K562 (cell line): ENCODE measurements at regions not wholly inside any gene's neighbourhood (a gene's known extent, or its start where the extent isn't known, plus 50 kb on each side); places are given as distances from the start of the nearest gene placed in this dataset.

Source experiments
- ATAC-seq: fragments of 200-7000 bp; cut with Tn5 transposase; 3 replicates; pipeline ENCODE4 v1.9.1; 2020; ENCODE audit warnings: moderate library complexity
- BruUV-seq: library from RNA; stranded (reverse); fragments of 400-500 nt; replicated peaks from 2 replicates; lab custom pipeline; 2021; lab: Mats Ljungman, UMichigan
- CTCF ChIA-PET: fragments of 300-600 bp; formaldehyde crosslinking; extraction: SDS; loops from one replicate; lab custom pipeline; 2021; ENCODE audit warnings: low intra/inter-chr PET ratio; lab: Yijun Ruan, JAX
- POLR2A ChIA-PET: fragments of 300-600, 350-650 bp; sonication (Branson Sonifier 250); formaldehyde crosslinking; extraction: SDS; loops from one replicate; lab custom pipeline; 2021; ENCODE audit warnings: antibody characterized with exemption, inconsistent platforms; lab: Yijun Ruan, JAX
- DNase-seq, 4 experiments: peaks; one replicate each; pipeline versions ENCODE4 v3.0.0 to v3.0.0-alpha.2; 2011 to 2018; ENCODE audit warnings: low spot score in 3 of 4, mixed read lengths in 3 of 4; ENCODE audit errors: extremely low read depth in 1 of 4
- FAIRE-seq: peaks from 2 replicates; lab custom pipeline; 2011; peaks lifted over from hg19 to GRCh38; lab: Jason Lieb, UNC
- H2AFZ ChIP-seq: 2 replicates; pipeline ENCODE4 v1.6.0; 2011; ENCODE audit warnings: low read depth, low read length, control low read depth, inconsistent platforms
- H3K27ac ChIP-seq: fragments of 200-600 bp; 3 replicates; pipeline ENCODE4 v1.8.0; 2011; ENCODE audit warnings: low read depth, mild to moderate bottlenecking, control low read depth, inconsistent platforms, low read length, moderate library complexity, mixed read lengths; ENCODE audit errors: extremely low read depth
- H3K27me3 ChIP-seq, 2 experiments: fragments of 300-600 bp in 1 of 2; 2 replicates in 1 of 2; 3 replicates in 1 of 2; pipeline versions ENCODE4 v1.6.0 to v1.8.0; 2011; ENCODE audit warnings: inconsistent platforms in 2 of 2, low read length in 2 of 2, mild to moderate bottlenecking in 1 of 2, mixed read lengths in 1 of 2, moderate library complexity in 1 of 2; ENCODE audit not compliant: control insufficient read depth in 2 of 2, insufficient read depth in 2 of 2
- H3K36me3 ChIP-seq: fragments of 300-600 bp; 3 replicates; pipeline ENCODE4 v1.8.0; 2011; ENCODE audit warnings: mild to moderate bottlenecking, low read length, inconsistent platforms; ENCODE audit not compliant: control insufficient read depth, insufficient read depth
- H3K4me1 ChIP-seq, 2 experiments: fragments of 200-600 bp in 1 of 2; replicated peaks in 1 of 2; 2 replicates in 1 of 2; 3 replicates in 1 of 2; pipeline versions ENCODE4 v1.5.1 to v1.8.0; 2011; ENCODE audit warnings: inconsistent platforms in 2 of 2, low read length in 2 of 2, mild to moderate bottlenecking in 1 of 2, mixed read lengths in 1 of 2, moderate library complexity in 1 of 2; ENCODE audit not compliant: control insufficient read depth in 2 of 2, insufficient read depth in 2 of 2
- H3K4me2 ChIP-seq: 2 replicates; pipeline ENCODE4 v1.6.1; 2011; ENCODE audit warnings: low read length, control low read depth, inconsistent platforms, mixed read lengths; ENCODE audit not compliant: insufficient read depth
- H3K4me3 ChIP-seq: fragments of 200-600 bp; sonication (generic), shearing (Covaris generic); 2 replicates; pipeline ENCODE4 v1.5.1; 2016; ENCODE audit warnings: control low read depth, inconsistent platforms
- H3K79me2 ChIP-seq: fragments of 200-600 bp; 3 replicates; pipeline ENCODE4 v1.8.0; 2011; ENCODE audit warnings: low read length, inconsistent platforms; ENCODE audit not compliant: control insufficient read depth, insufficient read depth
- H3K9ac ChIP-seq, 2 experiments: 2 replicates each; pipeline versions ENCODE4 v1.6.0 to v1.6.1; 2011; ENCODE audit warnings: low read depth in 2 of 2, low read length in 2 of 2, control low read depth in 1 of 2, inconsistent platforms in 1 of 2, mild to moderate bottlenecking in 1 of 2, mixed read lengths in 1 of 2; ENCODE audit not compliant: insufficient read depth in 1 of 2
- H3K9me1 ChIP-seq: one replicate; pipeline ENCODE4 v1.6.0; 2011; ENCODE audit warnings: inconsistent platforms, mild to moderate bottlenecking, low read length, moderate library complexity; ENCODE audit not compliant: control insufficient read depth, insufficient read depth
- H3K9me3 ChIP-seq: replicated peaks from 2 replicates; pipeline ENCODE4 v1.5.1; 2011; ENCODE audit warnings: low read depth, low read length, inconsistent platforms; ENCODE audit not compliant: control insufficient read depth, insufficient read depth
- H4K20me1 ChIP-seq: replicated peaks from 2 replicates; pipeline ENCODE4 v1.6.1; 2011; ENCODE audit warnings: low read length, inconsistent platforms, mixed read lengths; ENCODE audit not compliant: control insufficient read depth, insufficient read depth
- CBX8 ChIP-seq: fragments of 200-600 bp; sonication (generic); IDR thresholded peaks from 2 replicates; pipeline ENCODE4 v1.6.1; 2012; ENCODE audit warnings: borderline replicate concordance, mixed run types, low read depth, mild to moderate bottlenecking, moderate library complexity, mixed read lengths, low read length, control low read depth, inconsistent platforms; ENCODE audit not compliant: poor library complexity, severe bottlenecking; ENCODE audit errors: extremely low read depth
- CREBBP ChIP-seq: IDR thresholded peaks from one replicate; pipeline ENCODE4 v1.6.1; 2012; ENCODE audit warnings: low read depth, mild to moderate bottlenecking, control low read depth, inconsistent platforms, low read length
- DEAF1 ChIP-seq: fragments of 450-650 bp; formaldehyde crosslinking; IDR thresholded peaks from 2 replicates; pipeline ENCODE4 v1.4.0; 2020; ENCODE audit warnings: mild to moderate bottlenecking, moderate library complexity
- EHMT2 ChIP-seq: fragments of 450-650 bp; IDR thresholded peaks from 2 replicates; pipeline ENCODE4 v1.6.1; 2018; ENCODE audit warnings: antibody characterized with exemption
- POLR2A ChIP-seq: fragments of 450-650 bp; conservative IDR thresholded peaks from 2 replicates; pipeline ENCODE4 v1.6.1; 2016
- POLR2AphosphoS5 ChIP-seq: IDR thresholded peaks from 2 replicates; pipeline ENCODE4 v1.6.1; 2011; ENCODE audit warnings: mild to moderate bottlenecking, low read depth, low read length, moderate library complexity; ENCODE audit not compliant: control insufficient read depth, insufficient read depth
- RAD51 ChIP-seq: fragments of 450-650 bp; IDR thresholded peaks from 2 replicates; pipeline ENCODE4 v1.7.1; 2016; ENCODE audit warnings: low read depth, mild to moderate bottlenecking, borderline replicate concordance
- RBM25 ChIP-seq: fragments of 200-400 bp; formaldehyde crosslinking; IDR thresholded peaks from 2 replicates; pipeline ENCODE4 v1.6.1; 2018; ENCODE audit warnings: low read length, low read depth, moderate library complexity; ENCODE audit not compliant: severe bottlenecking
- XRCC5 ChIP-seq: fragments of 200-400 bp; formaldehyde crosslinking; IDR thresholded peaks from 2 replicates; pipeline ENCODE4 v1.6.1; 2017; ENCODE audit warnings: low read depth, mild to moderate bottlenecking, low read length
- ZC3H11A ChIP-seq: IDR thresholded peaks from 2 replicates; pipeline ENCODE4 v1.6.1; 2012; ENCODE audit warnings: low read depth, low read length, improper control_type of control experiment
- ZNF785 ChIP-seq: fragments of 250-450 bp; sonication (Bioruptor Pico); IDR thresholded peaks from 2 replicates; pipeline ENCODE4 v1.4.0; 2020; ENCODE audit warnings: mild to moderate bottlenecking
- WGBS: fragments of 100-300 bp; shearing (Covaris generic); methylation state at CpG from one replicate; pipeline ENCODE4 v1.1.6; 2016; ENCODE audit warnings: low coverage, mixed read lengths; ENCODE audit not compliant: insufficient coverage; ENCODE audit errors: missing lambda C conversion rate; 5-methylcytosine and 5-hydroxymethylcytosine counted together
- in situ Hi-C: fragments of 300-500 bp; cut with MboI; formaldehyde crosslinking; loops from 4 replicates; pipeline ENCODE4 v1.15.0; 2018; ENCODE audit warnings: inconsistent platforms, mixed read lengths
- intact Hi-C: fragments of 100-400 bp; cut with micrococcal nuclease; formaldehyde crosslinking; loops from 2 replicates; pipeline ENCODE4 v1.14.2; 2022

GRCh38 chr2:64826703-64827102 lies 162.5 kb upstream of the SLC1A4 start:
- ATAC-seq (no peak), FAIRE-seq (no peak), DNase-seq (no peak)
- Histone ChIP-seq H3K79me2 (no peaks in the 10 kb centered on the region), H3K9ac (no peak overlapping the region), H4K20me1 (no peaks in the 10 kb centered on the region), H3K9me1 (no peaks in the 10 kb centered on the region), H3K27ac (no peak overlapping the region), H2AFZ (peak overlapping the region; percentile 66), H3K36me3 (no peaks in the 10 kb centered on the region), H3K27me3 (no peaks in the 10 kb centered on the region), H3K4me1 (peaks cover 10 to 12% of the 10 kb centered on the region in 2 experiments), H3K4me2 (no peak overlapping the region), H3K9me3 (no peaks in the 10 kb centered on the region), H3K4me3 (no peak overlapping the region)
- POLR2A ChIA-PET = interaction anchor here (0.8 to 1.4 kb wide), 2 partner anchors 219 to 303 kb away, joined by 3 to 6 read pairs; partner anchors contain the start of gene AFTPH
- CTCF ChIA-PET = no interaction called here
- TF ChIP-seq RBM25 (no peak), POLR2AphosphoS5 (no peak)
- WGBS = 68% methylated on average over 2 of the region's 2 CpGs
- no TSS peak for BruUV-seq
- in situ Hi-C loops = no loop called here
- intact Hi-C loops = no loop called here

- Histone ChIP-seq H3K9me1 (no peaks in the 10 kb centered on the region), H3K36me3 (no peaks in the 10 kb centered on the region), H3K27me3 (no peaks in the 10 kb centered on the region), H3K4me1 (peaks cover 10 to 12% of the 10 kb centered on the region in 2 experiments), H3K4me3 (no peak overlapping the region), H3K4me2 (no peak overlapping the region), H3K79me2 (no peaks in the 10 kb centered on the region), H3K9me3 (no peaks in the 10 kb centered on the region), H3K9ac (no peak overlapping the region), H2AFZ (no peak overlapping the region), H4K20me1 (no peaks in the 10 kb centered on the region), H3K27ac (no peak overlapping the region)
- WGBS = 93% methylated on average over 1 of the region's 1 CpG
- TF ChIP-seq CREBBP (no peak), ZNF785 (CRISPR knock-in tag) (no peak), RAD51 (no peak), ZC3H11A (no peak), EHMT2 (no peak), POLR2A (no peak), XRCC5 (no peak), CBX8 (no peak), DEAF1 (CRISPR knock-in tag) (no peak)
- DNase-seq (no peak), FAIRE-seq (no peak), ATAC-seq (no peak)
- intact Hi-C loops (no loop called here), in situ Hi-C loops (no loop called here)
- POLR2A ChIA-PET = interaction anchor here (0.7 to 1.2 kb wide), 2 partner anchors 174 to 704 kb away, joined by 3 to 4 read pairs; partner anchors contain the start of gene SERTAD2
- no TSS peak for BruUV-seq
- CTCF ChIA-PET = no interaction called here
Observed at GRCh38 chr2:64828261-64828660, 160.9 kb upstream of the SLC1A4 start.
